NOMO-1 (cell line): ENCODE measurements at regions not wholly inside any gene's neighbourhood (a gene's known extent, or its start where the extent isn't known, plus 50 kb on each side); places are given as distances from the start of the nearest gene placed in this dataset.
"Not testable (repeated sequence)": the region's sequence is repeated elsewhere in the genome, so short reads cannot be mapped to it uniquely, and the experiment has no call there.

Experiments used
- DNase-seq, 2 experiments: peaks; one replicate each; lab custom pipeline; 2025; ENCODE audit not compliant: unreplicated experiment in 2 of 2; lab: John Stamatoyannopoulos, UW

DNA sequence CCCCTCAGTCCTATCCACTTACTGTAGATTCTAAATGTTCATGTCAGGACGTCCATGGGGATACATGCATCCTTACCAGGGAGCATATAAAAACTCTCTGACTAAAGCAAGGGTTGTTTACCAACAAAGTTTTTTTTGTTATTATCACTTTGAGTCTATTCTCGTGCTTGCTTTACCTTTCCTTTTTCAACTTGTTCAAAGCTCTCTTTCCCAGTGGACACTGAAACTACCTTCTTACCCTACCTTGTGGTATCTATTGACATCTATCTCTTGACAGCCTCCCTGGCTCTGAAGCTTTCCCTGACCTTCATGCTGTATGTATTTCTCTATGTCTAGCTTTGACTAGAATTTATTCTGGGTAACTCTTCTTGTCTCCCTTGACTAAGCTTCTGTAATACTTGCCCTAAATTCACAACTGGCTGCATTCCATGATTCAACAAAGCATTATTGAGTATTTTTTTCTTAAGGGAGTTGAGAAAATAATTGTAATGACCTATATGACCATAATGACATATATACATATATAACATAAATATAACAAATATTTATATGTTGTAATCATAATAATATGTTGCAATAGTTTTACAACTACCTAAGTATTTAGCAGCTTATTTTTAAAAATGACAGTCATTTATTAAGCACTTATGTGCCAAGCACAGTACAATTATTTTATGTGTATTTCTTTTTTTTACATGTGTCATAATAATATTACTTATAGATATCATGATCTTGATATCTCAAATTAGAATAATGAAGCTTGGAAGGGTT lies 403.4 kb upstream of the SPRY2 start:
- DNase-seq = no peak

DNA sequence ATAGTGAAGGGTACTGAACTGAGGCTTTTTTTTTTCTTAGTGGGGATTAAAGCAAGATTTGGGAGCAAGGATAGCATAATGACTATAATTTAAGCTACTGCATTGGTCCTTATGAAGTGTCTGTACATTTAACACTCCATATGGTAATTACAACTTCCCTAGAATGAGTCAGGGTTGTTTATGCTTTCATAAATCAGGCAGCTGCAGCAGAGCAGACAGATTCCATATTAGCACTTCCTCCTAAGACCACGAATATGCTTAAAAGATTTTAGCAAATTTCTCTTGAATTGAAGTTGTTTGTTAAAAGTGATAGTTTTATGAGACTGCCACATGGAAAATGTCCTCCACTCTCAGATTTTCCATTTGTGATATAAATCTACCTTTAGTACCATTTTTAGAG lies 401.1 kb upstream of the SPRY2 start:
- peak; percentile 35 to 84 for DNase-seq

DNA sequence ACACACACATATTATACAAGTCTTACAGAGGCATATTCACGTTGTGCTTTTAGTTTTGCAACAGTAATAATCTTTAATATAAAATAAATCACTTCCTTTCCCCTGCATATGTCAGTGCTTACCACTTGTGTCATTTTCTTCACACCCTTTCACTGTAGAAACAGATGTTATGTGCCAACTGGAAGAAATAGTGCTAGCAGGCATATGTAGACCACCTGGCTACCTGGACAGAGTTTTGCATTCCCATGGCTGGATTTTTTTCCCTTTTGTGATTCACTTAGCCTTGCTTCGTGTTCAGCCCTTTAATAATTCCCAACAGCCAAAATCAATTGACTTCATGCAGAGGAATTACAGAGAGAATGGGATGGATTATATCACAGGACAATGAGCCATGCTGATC lies 399.1 kb upstream of the SPRY2 start:
- DNase-seq = no peak

DNA sequence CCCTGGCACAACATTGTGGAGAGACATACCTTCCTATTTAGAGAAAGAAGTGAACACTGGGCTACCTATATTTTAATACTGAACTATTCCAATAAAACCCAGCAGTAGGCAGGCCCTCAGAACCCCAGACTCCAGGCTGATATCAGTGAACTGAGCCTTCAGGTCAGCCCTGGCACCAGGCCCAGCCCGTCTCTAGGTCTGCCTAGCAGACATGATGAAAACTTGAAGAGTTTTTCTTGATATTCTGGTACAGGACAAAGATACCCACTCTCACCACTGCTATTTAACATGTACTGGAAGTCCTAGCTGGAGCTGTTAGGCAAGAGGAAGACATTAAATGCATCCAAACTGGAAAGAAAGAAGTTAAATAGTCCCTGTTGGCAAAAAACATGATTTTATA lies 396.6 kb upstream of the SPRY2 start:
- no peak for DNase-seq

DNA sequence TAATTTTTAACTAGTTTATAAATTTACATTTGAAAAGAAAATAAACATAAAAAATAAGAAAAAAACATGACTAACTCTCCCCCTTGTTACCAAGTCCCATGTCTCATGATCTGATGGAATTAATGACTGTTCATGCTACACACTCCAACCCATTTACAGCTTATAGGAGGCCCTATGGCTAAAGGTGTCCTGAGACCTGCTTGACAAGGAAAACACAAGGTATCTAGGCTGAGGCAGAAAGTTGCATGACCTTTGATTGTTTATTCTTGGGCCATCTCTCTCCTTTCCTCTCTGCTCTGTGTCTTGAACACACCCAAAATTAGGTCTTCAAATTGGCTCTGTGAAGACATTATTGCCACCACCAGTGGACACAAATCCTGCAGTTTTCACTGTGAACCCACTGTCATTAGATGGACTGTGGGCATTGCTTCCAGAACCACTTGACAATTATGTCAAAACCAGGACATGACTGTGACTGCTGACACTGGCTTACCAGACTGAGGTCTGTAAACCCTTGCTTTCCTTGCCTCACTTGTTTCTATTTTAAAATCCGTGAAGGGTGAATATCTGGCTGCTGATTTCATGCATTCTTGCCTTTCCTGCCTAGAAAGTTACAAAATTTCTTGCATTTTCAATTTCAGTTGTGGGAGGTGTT lies 386.5 kb upstream of the SPRY2 start:
- DNase-seq = no peak

DNA sequence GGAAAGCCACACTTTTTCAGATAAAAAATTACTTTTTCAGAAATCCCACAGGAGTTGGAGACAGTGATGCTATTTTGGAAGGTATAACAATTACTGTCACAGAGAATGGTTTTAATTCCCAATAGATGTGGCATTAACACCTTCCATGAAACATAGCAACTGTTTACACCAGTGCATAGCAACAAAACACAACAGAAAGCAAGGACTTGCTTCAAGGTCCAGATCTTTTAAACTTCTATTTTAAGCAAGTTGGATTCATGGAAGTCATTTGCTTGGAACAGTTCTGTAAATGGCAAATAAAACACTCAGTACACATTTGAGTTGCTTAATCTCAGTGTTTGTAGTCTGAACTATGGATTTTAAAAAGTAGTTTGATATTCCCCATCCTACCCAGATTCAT lies 385.9 kb upstream of the SPRY2 start:
- DNase-seq = no peak

DNA sequence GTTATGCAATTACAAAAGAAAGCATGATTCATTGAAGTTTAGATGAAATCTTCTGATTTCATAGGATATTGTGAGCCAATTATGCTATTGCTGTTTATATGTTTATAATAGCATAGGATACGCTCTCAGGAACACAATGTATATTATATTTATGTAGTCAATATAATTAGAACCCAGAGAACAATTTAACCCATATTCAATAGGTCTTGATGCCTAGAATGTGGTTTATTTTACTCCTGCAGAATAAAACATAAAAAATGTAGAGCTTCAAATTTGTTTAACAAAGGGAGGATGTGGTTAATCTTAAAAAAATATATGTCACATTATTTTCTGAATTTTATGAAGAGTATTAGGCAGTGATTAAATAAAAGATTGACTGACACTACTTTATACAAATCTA lies 380.8 kb upstream of the SPRY2 start:
- DNase-seq = no peak

DNA sequence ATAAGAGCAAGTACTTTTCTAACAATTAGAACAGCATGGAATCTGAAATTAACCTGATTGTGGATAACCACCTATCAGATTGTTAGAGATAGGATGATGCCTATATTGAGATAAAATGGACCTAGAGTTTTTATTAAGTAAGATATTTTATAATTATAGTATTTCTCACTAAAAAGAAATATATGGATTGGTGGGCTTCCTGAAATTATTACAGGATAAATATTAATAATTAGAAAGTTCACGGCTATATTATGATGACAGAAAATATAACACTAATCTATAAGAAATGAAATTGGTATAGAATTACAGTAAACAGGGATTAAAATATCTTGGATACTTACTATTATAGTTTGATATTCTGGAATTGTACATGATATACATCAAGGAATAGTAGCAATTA lies 378.0 kb upstream of the SPRY2 start:
- DNase-seq = no peak

DNA sequence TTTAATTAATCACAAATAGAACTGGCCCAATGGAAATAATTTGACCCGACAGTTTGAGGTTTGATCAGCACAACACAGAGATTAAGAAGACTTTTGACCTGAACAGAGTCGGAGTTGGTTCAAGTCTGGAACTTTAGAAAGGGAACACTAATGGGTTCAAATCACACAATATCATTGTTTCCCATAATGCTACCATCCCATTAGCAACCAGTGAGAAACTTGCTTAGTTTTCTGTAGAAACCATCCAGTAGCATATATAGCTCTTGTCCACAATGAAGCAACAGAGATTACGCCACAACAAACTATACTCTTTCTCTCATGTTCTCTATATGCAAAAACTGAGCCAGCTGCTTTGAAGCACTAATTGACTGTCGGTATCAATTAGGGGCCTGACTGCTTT lies 376.9 kb upstream of the SPRY2 start:
- peak; percentile 28 to 73 for DNase-seq

DNA sequence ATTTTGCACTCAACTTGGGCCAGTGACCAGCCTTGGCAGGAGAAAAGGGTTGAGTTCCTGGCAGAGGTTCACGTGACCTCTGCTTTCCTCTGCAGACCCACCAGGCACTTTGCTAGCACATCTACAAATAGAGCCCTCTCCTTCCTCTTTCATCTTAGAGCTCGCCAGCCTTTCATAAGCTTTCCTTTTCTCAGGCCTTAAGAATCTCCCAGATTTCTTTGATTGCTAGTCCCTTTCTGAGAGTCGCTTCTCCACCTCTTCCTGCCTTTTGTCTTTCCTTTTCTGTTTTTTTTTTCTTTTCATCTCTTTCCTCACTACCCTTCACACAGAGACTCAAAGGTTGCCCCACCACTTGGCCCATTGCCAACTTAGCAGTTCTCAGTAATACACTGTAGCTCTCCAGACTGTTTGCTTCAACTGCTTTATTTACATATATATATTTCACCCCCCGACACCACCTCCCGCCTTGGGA lies 375.7 kb upstream of the SPRY2 start:
- peak; percentile 71 to 85 for DNase-seq

DNA sequence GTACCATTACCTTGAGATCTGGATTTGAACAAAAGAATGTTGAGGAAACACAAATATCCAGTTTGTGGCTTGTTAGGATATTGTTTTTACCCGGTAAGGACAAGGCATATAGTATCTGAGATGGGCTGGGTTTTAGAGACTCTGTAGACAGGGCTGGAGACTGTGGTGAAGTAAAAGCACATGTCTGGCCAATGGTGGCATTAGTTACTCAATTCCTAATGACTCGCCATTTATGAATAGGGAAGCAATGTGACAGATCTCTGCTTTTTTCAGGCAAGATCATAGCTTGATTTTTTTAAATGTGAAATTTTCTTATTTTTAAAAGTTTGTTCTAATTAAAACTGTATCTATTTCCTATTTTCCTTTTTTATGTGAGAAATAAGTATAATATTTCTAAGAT lies 371.1 kb upstream of the SPRY2 start:
- peak; percentile 7 to 15 for DNase-seq

DNA sequence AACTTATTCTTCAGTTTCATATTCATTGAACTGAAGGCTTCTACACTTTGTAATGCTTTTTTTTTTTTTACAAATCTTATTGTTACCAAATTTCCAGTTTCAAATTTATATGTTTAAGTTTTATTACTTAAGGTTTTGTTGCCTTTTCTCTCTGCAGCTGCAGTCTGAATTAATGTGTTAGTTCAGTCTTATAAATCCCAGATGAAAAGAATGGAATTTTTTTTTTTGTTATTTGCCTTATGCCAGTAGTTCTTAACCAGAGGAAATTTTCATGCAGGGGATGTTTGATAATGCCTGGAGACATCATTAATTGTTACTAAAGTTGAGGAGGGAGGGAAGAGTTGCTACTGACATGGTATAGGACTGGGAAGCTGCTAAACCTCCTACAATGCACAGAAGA lies 367.9 kb upstream of the SPRY2 start:
- no peak for DNase-seq

DNA sequence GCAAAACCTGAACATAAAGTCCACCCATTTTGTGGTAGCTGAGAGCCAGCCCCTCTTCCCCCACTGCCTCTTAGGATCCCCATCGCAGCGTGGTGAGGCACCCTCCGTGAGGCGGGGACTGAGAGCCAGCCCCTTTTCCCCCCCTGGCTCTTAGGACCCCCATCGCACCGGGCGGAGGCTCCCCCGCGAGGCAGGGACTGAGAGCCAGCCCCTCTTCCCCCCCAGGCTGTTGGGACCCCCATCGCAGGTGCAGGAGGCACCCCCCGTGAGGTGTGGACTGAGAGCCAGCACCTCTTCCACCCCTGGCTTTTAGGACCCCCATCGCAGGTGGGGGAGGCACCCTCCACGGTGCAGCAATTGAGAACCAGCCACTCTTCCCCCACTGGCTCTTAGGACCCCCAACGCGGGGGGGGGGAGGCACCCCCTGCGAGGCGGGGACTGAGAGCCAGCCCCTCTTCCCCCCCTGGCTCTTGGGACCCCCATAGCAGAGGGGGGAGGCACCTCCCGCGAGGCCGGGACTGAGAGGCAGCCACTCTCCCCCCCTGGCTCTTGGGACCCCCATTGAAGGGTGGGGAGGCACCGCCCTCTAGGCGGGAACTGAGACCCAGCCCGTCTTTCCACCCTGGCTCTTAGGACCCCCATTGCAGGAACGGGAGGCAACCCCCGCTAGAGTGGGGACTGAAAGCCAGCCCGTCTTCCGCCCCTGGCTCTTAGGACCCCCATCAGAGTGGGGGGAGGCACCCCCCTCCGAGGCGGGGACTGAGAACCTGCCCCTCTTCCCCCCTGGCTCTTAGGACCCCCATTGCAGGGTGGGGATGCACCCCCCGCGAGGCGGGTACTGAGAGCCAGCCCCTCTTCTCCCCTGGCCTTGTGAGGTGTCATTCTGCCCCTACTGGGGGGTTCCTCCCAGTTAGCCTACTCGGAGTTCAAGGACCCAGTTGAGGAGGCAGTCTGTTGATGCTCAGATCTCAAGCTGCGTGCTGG lies 366.4 kb upstream of the SPRY2 start:
- DNase-seq = no peak

DNA sequence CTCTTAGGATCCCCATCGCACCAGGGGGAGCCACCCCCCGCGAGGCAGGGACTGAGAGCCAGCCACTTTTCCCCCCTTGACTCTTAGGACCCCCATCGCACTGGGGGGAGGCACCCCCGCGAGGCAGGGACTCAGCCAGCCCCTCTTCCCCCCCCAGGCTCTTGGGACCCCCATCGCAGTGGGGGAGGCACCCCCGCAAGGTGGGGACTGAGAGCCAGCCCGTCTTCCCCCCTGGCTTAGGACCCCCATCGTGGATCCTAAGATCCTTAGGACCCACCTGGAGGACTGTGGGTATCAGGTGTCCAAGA lies 365.2 kb upstream of the SPRY2 start:
- DNase-seq = no peak

DNA sequence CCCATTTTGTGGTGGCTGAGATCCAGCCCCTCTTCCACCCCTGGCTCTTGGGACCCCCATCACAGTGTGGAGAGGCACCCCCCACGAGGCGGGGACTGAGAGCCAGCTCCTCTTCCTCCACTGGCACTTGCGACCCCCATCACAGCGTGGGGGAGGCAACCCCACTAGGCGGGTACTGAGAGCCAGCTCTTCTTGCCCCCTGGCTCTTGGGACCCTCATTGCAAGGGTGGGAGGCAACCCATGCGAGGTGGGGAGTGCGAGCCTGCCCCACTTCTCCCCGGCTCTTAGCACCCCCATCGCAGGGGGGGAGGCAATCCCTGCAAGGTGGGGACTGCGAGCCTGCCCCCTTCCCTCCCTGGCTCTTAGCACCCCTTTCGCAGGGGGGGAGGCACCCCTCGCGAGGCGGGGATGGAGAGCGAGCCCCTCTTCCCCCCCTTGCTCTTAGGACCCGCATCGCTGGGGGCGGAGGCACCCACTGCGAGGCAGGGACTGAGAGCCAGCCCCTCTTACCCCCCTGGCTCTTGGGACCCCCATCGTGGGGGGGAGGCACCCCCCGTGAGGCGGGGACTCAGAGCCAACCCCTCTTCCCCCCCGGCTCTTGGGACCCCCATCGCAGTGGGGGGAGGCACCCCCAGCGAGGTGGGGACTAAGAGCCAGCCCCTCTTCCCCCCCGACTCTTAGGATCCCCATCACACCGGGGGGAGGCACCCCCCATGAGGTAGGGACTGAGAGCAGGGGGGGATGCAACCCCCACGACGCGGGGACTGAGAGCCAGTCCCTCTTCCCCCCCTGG lies 364.6 kb upstream of the SPRY2 start:
- no peak for DNase-seq

DNA sequence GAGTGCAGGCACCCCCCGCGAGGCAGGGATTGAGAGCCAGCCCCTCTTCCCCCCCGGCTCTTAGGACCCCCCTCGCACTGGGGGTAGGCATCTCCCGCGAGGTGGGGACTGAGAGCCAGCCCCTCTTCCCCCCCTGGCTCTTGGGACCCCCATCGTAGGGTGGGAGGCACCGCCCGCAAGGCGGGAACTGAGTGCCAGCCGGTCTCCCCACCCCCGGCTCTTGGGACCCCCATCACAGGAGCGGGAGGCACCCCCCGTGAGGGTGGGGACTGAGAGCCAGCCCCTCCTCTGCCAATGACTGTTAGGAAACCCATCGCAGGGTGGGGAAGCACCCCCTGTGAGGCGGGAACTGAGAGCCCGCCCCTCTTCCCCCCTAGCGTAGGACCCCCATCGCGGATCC lies 363.4 kb upstream of the SPRY2 start:
- no peak for DNase-seq

DNA sequence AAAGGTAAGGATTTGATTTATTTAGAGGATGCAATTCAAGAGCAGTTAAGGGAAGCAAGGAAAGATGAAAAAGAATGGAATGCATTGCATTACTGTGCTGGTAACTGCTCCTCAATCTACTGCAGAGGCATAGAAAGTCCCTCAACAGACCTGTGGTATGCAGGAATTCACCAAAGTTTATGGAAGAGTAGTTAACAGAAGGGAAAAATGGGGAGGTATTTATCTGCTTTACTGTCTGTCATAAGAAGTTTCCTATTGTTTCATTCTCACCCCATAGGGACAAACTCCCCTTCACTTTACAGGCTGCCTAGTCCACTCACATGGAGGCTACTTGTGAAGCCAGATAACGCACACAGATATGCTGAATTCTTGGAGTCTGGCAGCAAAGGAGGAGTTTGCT lies 354.9 kb upstream of the SPRY2 start:
- no peak for DNase-seq

DNA sequence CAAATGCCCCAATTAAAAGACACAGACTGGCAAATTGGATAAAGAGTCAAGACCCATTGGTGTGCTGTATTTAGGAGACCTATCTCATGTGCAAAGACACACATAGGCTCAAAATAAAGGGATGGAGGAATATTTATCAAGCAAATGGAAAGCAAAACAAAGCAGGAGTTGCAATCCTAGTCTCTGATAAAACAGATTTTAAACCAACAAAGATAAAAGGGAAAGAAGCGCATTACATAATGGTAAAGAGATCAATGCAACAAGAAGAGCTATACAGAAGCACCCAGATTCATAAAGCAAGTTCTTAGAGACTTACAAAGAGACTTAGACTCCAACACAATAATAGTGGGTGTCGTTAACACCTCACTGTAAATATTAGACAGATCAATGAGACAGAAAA lies 350.9 kb upstream of the SPRY2 start:
- not testable (repeated sequence) for DNase-seq

DNA sequence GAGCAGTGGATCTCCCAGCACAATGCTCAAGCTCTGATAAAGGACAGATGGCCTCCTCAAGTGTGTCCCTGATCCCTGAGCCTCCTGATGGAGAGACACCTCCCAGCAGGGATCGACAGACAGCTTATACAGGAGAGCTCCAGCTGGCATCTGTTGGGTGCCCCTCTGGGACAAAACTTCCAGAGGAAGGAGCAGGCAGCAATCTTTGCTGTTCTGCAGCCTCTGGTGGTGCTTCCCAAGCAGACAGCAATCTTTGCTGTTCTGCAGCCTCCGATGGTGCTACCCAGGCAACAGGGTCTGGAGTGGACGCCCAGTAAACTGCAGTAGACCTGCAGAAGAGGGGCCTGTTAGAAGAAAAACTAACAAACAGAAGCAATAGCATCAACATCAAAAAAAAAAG lies 349.3 kb upstream of the SPRY2 start:
- DNase-seq = no peak

DNA sequence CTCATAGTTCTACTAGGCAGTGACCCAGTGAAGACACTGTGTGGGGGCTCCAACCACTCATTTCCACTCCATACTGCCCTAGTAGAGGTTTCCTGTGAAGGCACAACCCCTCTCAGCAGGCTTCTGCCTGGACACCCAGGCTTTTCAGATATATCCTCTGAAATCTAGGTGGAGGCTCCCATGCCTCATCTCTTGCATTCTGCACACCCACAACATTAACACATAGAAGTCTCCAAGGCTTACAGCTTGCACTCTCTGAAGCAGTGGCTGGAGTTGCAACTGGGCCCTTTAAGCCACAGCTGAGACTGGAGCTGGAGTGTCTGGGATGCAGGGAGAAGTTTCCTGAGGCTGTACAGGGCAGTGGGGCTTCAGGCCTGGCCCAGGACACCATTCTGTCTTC lies 347.7 kb upstream of the SPRY2 start:
- DNase-seq = no peak

DNA sequence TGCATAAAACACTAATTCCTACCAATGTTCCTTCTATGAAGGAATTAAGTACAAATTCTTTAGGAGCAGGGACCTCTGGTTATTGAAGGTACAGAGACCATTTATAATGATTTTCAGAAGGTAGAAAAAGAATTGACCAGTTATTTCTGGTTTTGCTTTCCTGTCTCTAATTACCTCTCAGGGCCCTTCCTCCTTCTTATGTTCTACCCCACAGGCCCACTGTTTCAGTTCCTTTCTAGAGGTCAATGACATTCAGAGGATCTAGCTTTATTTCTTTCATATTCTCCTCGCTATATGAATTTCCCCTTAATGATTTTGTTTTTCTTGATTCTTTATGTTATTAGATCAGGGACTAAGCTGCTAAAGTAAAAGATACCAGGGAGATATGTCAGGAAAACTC lies 345.0 kb upstream of the SPRY2 start:
- DNase-seq = peak; percentile 25 to 77
